Neural progenitor cell (in vitro differentiated cells): ENCODE measurements at regions not wholly inside any gene's neighbourhood (a gene's known extent, or its start where the extent isn't known, plus 50 kb on each side); places are given as distances from the start of the nearest gene placed in this dataset.

ENCODE experiments used
- DNase-seq: peaks from one replicate; pipeline ENCODE4 v3.0.0-alpha.2; 2016; ENCODE audit warnings: low spot score
- H2AFZ ChIP-seq: fragments of 200-600 bp; sonication (generic); replicated peaks from 2 replicates; pipeline ENCODE4 v1.6.1; 2016; ENCODE audit warnings: antibody characterized with exemption
- H3F3A ChIP-seq: fragments of 200-600 bp; sonication (generic); 2 replicates; pipeline ENCODE4 v1.6.1; 2016; ENCODE audit warnings: antibody characterized with exemption, low read depth
- H3K27ac ChIP-seq: fragments of 200-600 bp; sonication (generic); 2 replicates; pipeline ENCODE4 v1.5.1; 2016; ENCODE audit warnings: mild to moderate bottlenecking
- H3K27me3 ChIP-seq: fragments of 200-600 bp; sonication (generic); 2 replicates; pipeline ENCODE4 v1.6.1; 2016; ENCODE audit warnings: mild to moderate bottlenecking, moderate library complexity
- H3K36me3 ChIP-seq: fragments of 200-600 bp; sonication (generic); 2 replicates; pipeline ENCODE4 v1.5.1; 2016
- H3K4me1 ChIP-seq: fragments of 200-600 bp; sonication (generic); 2 replicates; pipeline ENCODE4 v1.6.1; 2016; ENCODE audit warnings: mixed run types
- H3K4me2 ChIP-seq: fragments of 200-600 bp; sonication (generic); 2 replicates; pipeline ENCODE4 v1.6.1; 2016
- H3K4me3 ChIP-seq: fragments of 200-600 bp; sonication (generic); 2 replicates; pipeline ENCODE4 v1.5.1; 2016
- H3K79me2 ChIP-seq: fragments of 200-600 bp; sonication (generic); 2 replicates; pipeline ENCODE4 v1.6.1; 2016; ENCODE audit warnings: low read depth
- H3K9ac ChIP-seq: fragments of 200-600 bp; sonication (generic); 2 replicates; pipeline ENCODE4 v1.6.1; 2016
- H3K9me3 ChIP-seq: fragments of 200-600 bp; sonication (generic); 2 replicates; pipeline ENCODE4 v1.5.1; 2016; ENCODE audit warnings: low read depth
- H4K20me1 ChIP-seq: fragments of 200-600 bp; sonication (generic); 2 replicates; pipeline ENCODE4 v1.6.1; 2016; ENCODE audit warnings: low read depth
- H3K27ac Mint-ChIP-seq: 3 replicates; pipeline ENCODE4 v1.8.0; 2021; ENCODE audit warnings: mixed read lengths
- H3K27me3 Mint-ChIP-seq: 2 replicates; pipeline ENCODE4 v1.8.0; 2022; ENCODE audit warnings: low read depth, mild to moderate bottlenecking, inconsistent platforms, moderate library complexity, mixed read lengths; ENCODE audit not compliant: insufficient read depth
- H3K36me3 Mint-ChIP-seq: 3 replicates; pipeline ENCODE4 v1.8.0; 2021; ENCODE audit warnings: mixed read lengths
- H3K4me1 Mint-ChIP-seq: 3 replicates; pipeline ENCODE4 v1.8.0; 2021; ENCODE audit warnings: mixed read lengths
- H3K4me3 Mint-ChIP-seq: 3 replicates; pipeline ENCODE4 v1.8.0; 2021; ENCODE audit warnings: mild to moderate bottlenecking, moderate library complexity, mixed read lengths
- H3K9me3 Mint-ChIP-seq: 3 replicates; pipeline ENCODE4 v1.8.0; 2020; ENCODE audit warnings: mixed read lengths
- CTCF ChIP-seq: fragments of 200-600 bp; sonication (generic); IDR thresholded peaks from 2 replicates; pipeline ENCODE4 v1.5.1; 2017; ENCODE audit warnings: antibody characterized with exemption, mild to moderate bottlenecking
- EZH2 ChIP-seq: fragments of 200-600 bp; sonication (generic); IDR thresholded peaks from 2 replicates; pipeline ENCODE4 v1.6.1; 2017; ENCODE audit warnings: antibody characterized with exemption, mild to moderate bottlenecking, moderate library complexity
- EZH2phosphoT487 ChIP-seq: fragments of 200-600 bp; sonication (generic); IDR thresholded peaks from 2 replicates; pipeline ENCODE4 v1.6.1; 2017; ENCODE audit warnings: antibody characterized with exemption

GRCh38 chr20:58566981-58567380, 51.8 kb upstream of the APCDD1L start:
- Histone ChIP-seq H3F3A (no peaks in the 10 kb centered on the region), H3K36me3 (no peaks in the 10 kb centered on the region), H3K4me1 (no peaks in the 10 kb centered on the region), H3K27ac (no peak overlapping the region), H3K9me3 (no peaks in the 10 kb centered on the region), H3K9ac (no peak overlapping the region), H2AFZ (no peak overlapping the region), H3K4me2 (no peak overlapping the region), H3K4me3 (no peak overlapping the region), H3K27me3 (no peaks in the 10 kb centered on the region), H3K79me2 (no peaks in the 10 kb centered on the region), H4K20me1 (no peaks in the 10 kb centered on the region)
- Mint-ChIP-seq H3K36me3 (no peaks in the 10 kb centered on the region), H3K4me3 (no peak overlapping the region), H3K4me1 (peaks cover 2% of the 10 kb centered on the region), H3K9me3 (peaks cover 8% of the 10 kb centered on the region), H3K27ac (no peak overlapping the region), H3K27me3 (no peaks in the 10 kb centered on the region)
- DNase-seq: no peak
- TF ChIP-seq CTCF: no peak
- no peak for TF ChIP-seq EZH2
- TF ChIP-seq EZH2phosphoT487: no peak

GRCh38 chr20:58565461-58566175, 50.4 kb upstream of the APCDD1L start:
- Mint-ChIP-seq H3K27me3 (no peaks in the 10 kb centered on the region), H3K4me1 (peaks cover 2% of the 10 kb centered on the region), H3K27ac (no peak overlapping the region), H3K36me3 (no peaks in the 10 kb centered on the region), H3K9me3 (peaks cover 8% of the 10 kb centered on the region), H3K4me3 (no peak overlapping the region)
- Histone ChIP-seq H2AFZ (no peak overlapping the region), H3F3A (no peaks in the 10 kb centered on the region), H4K20me1 (no peaks in the 10 kb centered on the region), H3K36me3 (no peaks in the 10 kb centered on the region), H3K79me2 (no peaks in the 10 kb centered on the region), H3K27me3 (no peaks in the 10 kb centered on the region), H3K9ac (no peak overlapping the region), H3K4me3 (no peak overlapping the region), H3K4me2 (no peak overlapping the region), H3K9me3 (no peaks in the 10 kb centered on the region), H3K27ac (no peak overlapping the region), H3K4me1 (no peaks in the 10 kb centered on the region)
- TF ChIP-seq CTCF (no peak), EZH2 (no peak), EZH2phosphoT487 (no peak)
- no peak for DNase-seq
